GM23338 (cell line): ENCODE measurements at regions not wholly inside any gene's neighbourhood (a gene's known extent, or its start where the extent isn't known, plus 50 kb on each side); places are given as distances from the start of the nearest gene placed in this dataset.

Experiments
- ATAC-seq: fragments of 200-7000 bp; cut with Tn5 transposase; 3 replicates; pipeline ENCODE4 v1.9.1; 2020
- DNase-seq: peaks from one replicate; pipeline ENCODE4 v3.0.0-alpha.2; 2015; ENCODE audit warnings: low spot score
- H2AFZ ChIP-seq: fragments of 200-600 bp; sonication (generic); 2 replicates; pipeline ENCODE4 v1.8.0; 2016; ENCODE audit warnings: antibody characterized with exemption, mild to moderate bottlenecking, moderate library complexity
- H3F3A ChIP-seq: fragments of 200-600 bp; sonication (generic); replicated peaks from 2 replicates; pipeline ENCODE4 v1.8.0; 2017; ENCODE audit warnings: antibody characterized with exemption, mixed run types, low read depth
- H3K27ac ChIP-seq: fragments of 200-600 bp; sonication (generic); 2 replicates; pipeline ENCODE4 v1.6.1; 2016; ENCODE audit warnings: low read depth
- H3K27me3 ChIP-seq: fragments of 200-600 bp; sonication (generic); 2 replicates; pipeline ENCODE4 v1.8.0; 2016; ENCODE audit warnings: mild to moderate bottlenecking, mixed run types, moderate library complexity; ENCODE audit not compliant: insufficient read depth
- H3K36me3 ChIP-seq: fragments of 200-600 bp; sonication (generic); 2 replicates; pipeline ENCODE4 v1.8.0; 2016; ENCODE audit warnings: mild to moderate bottlenecking; ENCODE audit not compliant: insufficient read depth
- H3K4me1 ChIP-seq: fragments of 200-600 bp; sonication (generic); 2 replicates; pipeline ENCODE4 v1.8.0; 2016; ENCODE audit warnings: mild to moderate bottlenecking, moderate library complexity; ENCODE audit not compliant: insufficient read depth
- H3K4me2 ChIP-seq: fragments of 200-600 bp; sonication (generic); 2 replicates; pipeline ENCODE4 v1.7.1; 2017; ENCODE audit warnings: mixed run types
- H3K4me3 ChIP-seq: fragments of 200-600 bp; sonication (generic); 2 replicates; pipeline ENCODE4 v1.6.1; 2016; ENCODE audit warnings: mixed run types
- H3K79me2 ChIP-seq: fragments of 200-600 bp; sonication (generic); replicated peaks from 2 replicates; pipeline ENCODE4 v1.8.0; 2017; ENCODE audit warnings: mild to moderate bottlenecking; ENCODE audit not compliant: insufficient read depth
- H3K9me2 ChIP-seq: fragments of 200-600 bp; sonication (generic); 2 replicates; pipeline ENCODE4 v1.8.0; 2017; ENCODE audit not compliant: insufficient read depth
- H4K20me1 ChIP-seq: fragments of 200-600 bp; sonication (generic); replicated peaks from 2 replicates; pipeline ENCODE4 v1.8.0; 2017; ENCODE audit warnings: mild to moderate bottlenecking; ENCODE audit not compliant: insufficient read depth
- H3K27ac Mint-ChIP-seq: 2 replicates; pipeline ENCODE4 v1.8.0; 2020; ENCODE audit warnings: inconsistent platforms, mild to moderate bottlenecking, moderate library complexity, mixed read lengths
- H3K27me3 Mint-ChIP-seq: 3 replicates; pipeline ENCODE4 v1.8.0; 2022; ENCODE audit warnings: low read depth, mild to moderate bottlenecking, moderate library complexity, mixed read lengths, inconsistent platforms; ENCODE audit not compliant: insufficient read depth, poor library complexity
- H3K36me3 Mint-ChIP-seq: 3 replicates; pipeline ENCODE4 v1.8.0; 2021; ENCODE audit warnings: low read depth, mild to moderate bottlenecking, inconsistent platforms, moderate library complexity, mixed read lengths
- H3K4me1 Mint-ChIP-seq: 3 replicates; pipeline ENCODE4 v1.8.0; 2020; ENCODE audit warnings: mild to moderate bottlenecking, inconsistent platforms, mixed read lengths
- H3K4me3 Mint-ChIP-seq: 3 replicates; pipeline ENCODE4 v1.8.0; 2021; ENCODE audit warnings: moderate library complexity, mild to moderate bottlenecking, inconsistent platforms, mixed read lengths
- H3K9me3 Mint-ChIP-seq: 3 replicates; pipeline ENCODE4 v1.8.0; 2020; ENCODE audit warnings: moderate library complexity, mild to moderate bottlenecking, inconsistent platforms, mixed read lengths
- ETS1 ChIP-seq: IDR thresholded peaks from 2 replicates; pipeline ENCODE4 v1.6.1; 2016; ENCODE audit warnings: antibody characterized with exemption
- NANOG ChIP-seq: IDR thresholded peaks from 2 replicates; pipeline ENCODE4 v1.6.1; 2016; ENCODE audit warnings: antibody characterized with exemption, borderline replicate concordance
- REST ChIP-seq: IDR thresholded peaks from one replicate; pipeline ENCODE4 v1.6.1; 2018; ENCODE audit warnings: antibody characterized with exemption; ENCODE audit not compliant: unreplicated experiment
- ZNF462 ChIP-seq: fragments of 250-450 bp; sonication (Bioruptor Pico); IDR thresholded peaks from 2 replicates; pipeline ENCODE4 v1.5.0; 2020; ENCODE audit warnings: mild to moderate bottlenecking, moderate library complexity
- TF ChIP-seq, protein P1 (sequence below), 2 experiments: fragments of 200-600 bp in 1 of 2; sonication (generic) in 1 of 2; conservative IDR thresholded peaks; 2 replicates each; pipeline versions ENCODE4 v1.5.1 to v1.6.1; 2016 to 2017; ENCODE audit warnings: antibody characterized with exemption in 2 of 2, low read depth in 2 of 2, mild to moderate bottlenecking in 2 of 2, moderate library complexity in 1 of 2

DNA sequence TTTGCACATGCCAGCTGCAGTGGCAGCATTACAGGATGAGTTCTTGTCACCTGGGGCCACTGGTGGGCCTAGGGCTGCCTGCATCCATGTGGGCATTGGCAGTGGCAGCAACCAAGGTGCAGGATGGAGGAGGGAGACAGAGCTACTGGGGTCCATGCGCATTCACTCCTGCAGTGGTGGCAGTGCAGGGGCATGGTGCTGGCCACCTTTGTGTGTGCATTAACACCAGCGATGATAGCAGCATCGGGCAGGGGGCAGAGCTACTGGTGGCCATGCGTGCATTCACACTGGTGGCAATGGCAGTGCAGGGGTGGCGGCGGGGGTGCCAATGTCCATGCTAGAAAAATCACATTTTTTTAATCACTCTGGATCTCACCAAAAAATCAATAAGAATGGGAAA, 730.0 kb downstream of the KHDRBS2 start:
- no peak overlapping the region for H3K4me3 Mint-ChIP-seq
- peaks cover 29% of the 10 kb centered on the region for H3K36me3 Mint-ChIP-seq
- no peak for ATAC-seq
- no peak overlapping the region for H3K27ac Mint-ChIP-seq
- no peaks in the 10 kb centered on the region for H3F3A ChIP-seq
- H3K4me1 ChIP-seq, result no peaks in the 10 kb centered on the region
- H3K27ac ChIP-seq, result no peak overlapping the region
- H3K4me3 ChIP-seq, result no peak overlapping the region
- H4K20me1 ChIP-seq, result no peaks in the 10 kb centered on the region
- peaks cover 12% of the 10 kb centered on the region for H3K9me2 ChIP-seq
- H2AFZ ChIP-seq, result no peak overlapping the region
- TF ChIP-seq NANOG, result no peak
- TF ChIP-seq, protein P1, sequence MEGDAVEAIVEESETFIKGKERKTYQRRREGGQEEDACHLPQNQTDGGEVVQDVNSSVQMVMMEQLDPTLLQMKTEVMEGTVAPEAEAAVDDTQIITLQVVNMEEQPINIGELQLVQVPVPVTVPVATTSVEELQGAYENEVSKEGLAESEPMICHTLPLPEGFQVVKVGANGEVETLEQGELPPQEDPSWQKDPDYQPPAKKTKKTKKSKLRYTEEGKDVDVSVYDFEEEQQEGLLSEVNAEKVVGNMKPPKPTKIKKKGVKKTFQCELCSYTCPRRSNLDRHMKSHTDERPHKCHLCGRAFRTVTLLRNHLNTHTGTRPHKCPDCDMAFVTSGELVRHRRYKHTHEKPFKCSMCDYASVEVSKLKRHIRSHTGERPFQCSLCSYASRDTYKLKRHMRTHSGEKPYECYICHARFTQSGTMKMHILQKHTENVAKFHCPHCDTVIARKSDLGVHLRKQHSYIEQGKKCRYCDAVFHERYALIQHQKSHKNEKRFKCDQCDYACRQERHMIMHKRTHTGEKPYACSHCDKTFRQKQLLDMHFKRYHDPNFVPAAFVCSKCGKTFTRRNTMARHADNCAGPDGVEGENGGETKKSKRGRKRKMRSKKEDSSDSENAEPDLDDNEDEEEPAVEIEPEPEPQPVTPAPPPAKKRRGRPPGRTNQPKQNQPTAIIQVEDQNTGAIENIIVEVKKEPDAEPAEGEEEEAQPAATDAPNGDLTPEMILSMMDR (conservative IDR thresholded peaks at IDR 0.05; ENCODE audit: low read depth in 2 of 2), result no peak
- TF ChIP-seq REST, result no peak
- TF ChIP-seq ZNF462, result no peak
- no peak for TF ChIP-seq ETS1
- no peak for DNase-seq
- no peaks in the 10 kb centered on the region for H3K79me2 ChIP-seq
- peaks cover 73% of the 10 kb centered on the region for H3K9me3 Mint-ChIP-seq
- H3K27me3 Mint-ChIP-seq, result peaks cover under 1% of the 10 kb centered on the region
- 0 out of 2 replicates have a peak, but pooled peaks cover 3% of the 10 kb centered on the region for H3K36me3 ChIP-seq
- peaks cover 9% of the 10 kb centered on the region for H3K27me3 ChIP-seq
- H3K4me1 Mint-ChIP-seq, result no peaks in the 10 kb centered on the region
- H3K4me2 ChIP-seq, result no peak overlapping the region
